K562 (cell line): ENCODE measurements at regions not wholly inside any gene's neighbourhood (a gene's known extent, or its start where the extent isn't known, plus 50 kb on each side); places are given as distances from the start of the nearest gene placed in this dataset.

Source experiments
- ATAC-seq: fragments of 200-7000 bp; cut with Tn5 transposase; 3 replicates; pipeline ENCODE4 v1.9.1; 2020; ENCODE audit warnings: moderate library complexity
- BruUV-seq: library from RNA; stranded (reverse); fragments of 400-500 nt; replicated peaks from 2 replicates; lab custom pipeline; 2021; lab: Mats Ljungman, UMichigan
- CTCF ChIA-PET: fragments of 300-600 bp; formaldehyde crosslinking; extraction: SDS; loops from one replicate; lab custom pipeline; 2021; ENCODE audit warnings: low intra/inter-chr PET ratio; lab: Yijun Ruan, JAX
- POLR2A ChIA-PET: fragments of 300-600, 350-650 bp; sonication (Branson Sonifier 250); formaldehyde crosslinking; extraction: SDS; loops from one replicate; lab custom pipeline; 2021; ENCODE audit warnings: antibody characterized with exemption, inconsistent platforms; lab: Yijun Ruan, JAX
- DNase-seq, 4 experiments: peaks; one replicate each; pipeline versions ENCODE4 v3.0.0 to v3.0.0-alpha.2; 2011 to 2018; ENCODE audit warnings: low spot score in 3 of 4, mixed read lengths in 3 of 4; ENCODE audit errors: extremely low read depth in 1 of 4
- FAIRE-seq: peaks from 2 replicates; lab custom pipeline; 2011; peaks lifted over from hg19 to GRCh38; lab: Jason Lieb, UNC
- H2AFZ ChIP-seq: 2 replicates; pipeline ENCODE4 v1.6.0; 2011; ENCODE audit warnings: low read depth, low read length, control low read depth, inconsistent platforms
- H3K27ac ChIP-seq: fragments of 200-600 bp; 3 replicates; pipeline ENCODE4 v1.8.0; 2011; ENCODE audit warnings: low read depth, mild to moderate bottlenecking, control low read depth, inconsistent platforms, low read length, moderate library complexity, mixed read lengths; ENCODE audit errors: extremely low read depth
- H3K27me3 ChIP-seq, 2 experiments: fragments of 300-600 bp in 1 of 2; 2 replicates in 1 of 2; 3 replicates in 1 of 2; pipeline versions ENCODE4 v1.6.0 to v1.8.0; 2011; ENCODE audit warnings: inconsistent platforms in 2 of 2, low read length in 2 of 2, mild to moderate bottlenecking in 1 of 2, mixed read lengths in 1 of 2, moderate library complexity in 1 of 2; ENCODE audit not compliant: control insufficient read depth in 2 of 2, insufficient read depth in 2 of 2
- H3K36me3 ChIP-seq: fragments of 300-600 bp; 3 replicates; pipeline ENCODE4 v1.8.0; 2011; ENCODE audit warnings: mild to moderate bottlenecking, low read length, inconsistent platforms; ENCODE audit not compliant: control insufficient read depth, insufficient read depth
- H3K4me1 ChIP-seq, 2 experiments: fragments of 200-600 bp in 1 of 2; replicated peaks in 1 of 2; 2 replicates in 1 of 2; 3 replicates in 1 of 2; pipeline versions ENCODE4 v1.5.1 to v1.8.0; 2011; ENCODE audit warnings: inconsistent platforms in 2 of 2, low read length in 2 of 2, mild to moderate bottlenecking in 1 of 2, mixed read lengths in 1 of 2, moderate library complexity in 1 of 2; ENCODE audit not compliant: control insufficient read depth in 2 of 2, insufficient read depth in 2 of 2
- H3K4me2 ChIP-seq: 2 replicates; pipeline ENCODE4 v1.6.1; 2011; ENCODE audit warnings: low read length, control low read depth, inconsistent platforms, mixed read lengths; ENCODE audit not compliant: insufficient read depth
- H3K4me3 ChIP-seq: fragments of 200-600 bp; sonication (generic), shearing (Covaris generic); 2 replicates; pipeline ENCODE4 v1.5.1; 2016; ENCODE audit warnings: control low read depth, inconsistent platforms
- H3K79me2 ChIP-seq: fragments of 200-600 bp; 3 replicates; pipeline ENCODE4 v1.8.0; 2011; ENCODE audit warnings: low read length, inconsistent platforms; ENCODE audit not compliant: control insufficient read depth, insufficient read depth
- H3K9ac ChIP-seq, 2 experiments: 2 replicates each; pipeline versions ENCODE4 v1.6.0 to v1.6.1; 2011; ENCODE audit warnings: low read depth in 2 of 2, low read length in 2 of 2, control low read depth in 1 of 2, inconsistent platforms in 1 of 2, mild to moderate bottlenecking in 1 of 2, mixed read lengths in 1 of 2; ENCODE audit not compliant: insufficient read depth in 1 of 2
- H3K9me1 ChIP-seq: one replicate; pipeline ENCODE4 v1.6.0; 2011; ENCODE audit warnings: inconsistent platforms, mild to moderate bottlenecking, low read length, moderate library complexity; ENCODE audit not compliant: control insufficient read depth, insufficient read depth
- H3K9me3 ChIP-seq: replicated peaks from 2 replicates; pipeline ENCODE4 v1.5.1; 2011; ENCODE audit warnings: low read depth, low read length, inconsistent platforms; ENCODE audit not compliant: control insufficient read depth, insufficient read depth
- H4K20me1 ChIP-seq: replicated peaks from 2 replicates; pipeline ENCODE4 v1.6.1; 2011; ENCODE audit warnings: low read length, inconsistent platforms, mixed read lengths; ENCODE audit not compliant: control insufficient read depth, insufficient read depth
- BRD9 ChIP-seq: fragments of 450-650 bp; IDR thresholded peaks from 2 replicates; pipeline ENCODE4 v1.6.1; 2018; ENCODE audit warnings: low read depth; ENCODE audit not compliant: partially characterized antibody
- ERF ChIP-seq: fragments of 450-650 bp; formaldehyde crosslinking; IDR thresholded peaks from 2 replicates; pipeline ENCODE4 v1.4.0; 2020; ENCODE audit warnings: mild to moderate bottlenecking, mixed read lengths
- GATA2 ChIP-seq: sonication (generic); formaldehyde crosslinking; IDR thresholded peaks from 2 replicates; pipeline ENCODE4 v1.4.0; 2020; ENCODE audit warnings: mild to moderate bottlenecking, missing genetic modification reagents
- MIER1 ChIP-seq: fragments of 450-650 bp; IDR thresholded peaks from 2 replicates; pipeline ENCODE4 v1.6.1; 2016; ENCODE audit warnings: antibody characterized with exemption, mild to moderate bottlenecking, low read depth
- NCOA1 ChIP-seq: fragments of 450-650 bp; IDR thresholded peaks from 2 replicates; pipeline ENCODE4 v1.6.1; 2016; ENCODE audit warnings: low read depth
- NFIX ChIP-seq: fragments of 250-450 bp; sonication (Bioruptor Pico); IDR thresholded peaks from 2 replicates; pipeline ENCODE4 v1.4.0; 2020; ENCODE audit warnings: low read depth, mild to moderate bottlenecking, moderate library complexity
- NRF1 ChIP-seq, 2 experiments: fragments of 450-650 bp; IDR thresholded peaks in 1 of 2; conservative IDR thresholded peaks in 1 of 2; 2 replicates each; pipeline ENCODE4 v1.6.1; 2014; ENCODE audit warnings: mild to moderate bottlenecking in 2 of 2
- OTX1 ChIP-seq: fragments of 450-650 bp; formaldehyde crosslinking; IDR thresholded peaks from 2 replicates; pipeline ENCODE4 v1.4.0; 2022; ENCODE audit warnings: mild to moderate bottlenecking
- PHF20 ChIP-seq: fragments of 450-650 bp; IDR thresholded peaks from 2 replicates; pipeline ENCODE4 v1.6.1; 2018; ENCODE audit not compliant: partially characterized antibody
- POLR2AphosphoS5 ChIP-seq: IDR thresholded peaks from 2 replicates; pipeline ENCODE4 v1.6.1; 2011; ENCODE audit warnings: mild to moderate bottlenecking, low read depth, low read length, moderate library complexity; ENCODE audit not compliant: control insufficient read depth, insufficient read depth
- RBM25 ChIP-seq: fragments of 200-400 bp; formaldehyde crosslinking; IDR thresholded peaks from 2 replicates; pipeline ENCODE4 v1.6.1; 2018; ENCODE audit warnings: low read length, low read depth, moderate library complexity; ENCODE audit not compliant: severe bottlenecking
- SAFB2 ChIP-seq: fragments of 200-400 bp; formaldehyde crosslinking; IDR thresholded peaks from 2 replicates; pipeline ENCODE4 v1.6.1; 2018; ENCODE audit warnings: borderline replicate concordance, low read length, low read depth, moderate library complexity; ENCODE audit not compliant: severe bottlenecking
- YY1 ChIP-seq, 3 experiments: IDR thresholded peaks; 2 replicates each; pipeline ENCODE4 v1.6.1; 2011; ENCODE audit warnings: low read length in 2 of 3, mild to moderate bottlenecking in 2 of 3, moderate library complexity in 2 of 3, borderline replicate concordance in 1 of 3, control low read depth in 1 of 3, low read depth in 1 of 3; ENCODE audit not compliant: insufficient read depth in 3 of 3, insufficient replicate concordance in 2 of 3, control insufficient read depth in 1 of 3, insufficient read length in 1 of 3; ENCODE audit errors: extremely low read depth in 1 of 3
- ZBTB7A ChIP-seq: IDR thresholded peaks from 2 replicates; pipeline ENCODE4 v1.6.1; 2011; ENCODE audit warnings: low read depth, mild to moderate bottlenecking, low read length, moderate library complexity, borderline replicate concordance; ENCODE audit not compliant: control insufficient read depth
- WGBS: fragments of 100-300 bp; shearing (Covaris generic); methylation state at CpG from one replicate; pipeline ENCODE4 v1.1.6; 2016; ENCODE audit warnings: low coverage, mixed read lengths; ENCODE audit not compliant: insufficient coverage; ENCODE audit errors: missing lambda C conversion rate; 5-methylcytosine and 5-hydroxymethylcytosine counted together
- in situ Hi-C: fragments of 300-500 bp; cut with MboI; formaldehyde crosslinking; loops from 4 replicates; pipeline ENCODE4 v1.15.0; 2018; ENCODE audit warnings: inconsistent platforms, mixed read lengths
- intact Hi-C: fragments of 100-400 bp; cut with micrococcal nuclease; formaldehyde crosslinking; loops from 2 replicates; pipeline ENCODE4 v1.14.2; 2022

DNA sequence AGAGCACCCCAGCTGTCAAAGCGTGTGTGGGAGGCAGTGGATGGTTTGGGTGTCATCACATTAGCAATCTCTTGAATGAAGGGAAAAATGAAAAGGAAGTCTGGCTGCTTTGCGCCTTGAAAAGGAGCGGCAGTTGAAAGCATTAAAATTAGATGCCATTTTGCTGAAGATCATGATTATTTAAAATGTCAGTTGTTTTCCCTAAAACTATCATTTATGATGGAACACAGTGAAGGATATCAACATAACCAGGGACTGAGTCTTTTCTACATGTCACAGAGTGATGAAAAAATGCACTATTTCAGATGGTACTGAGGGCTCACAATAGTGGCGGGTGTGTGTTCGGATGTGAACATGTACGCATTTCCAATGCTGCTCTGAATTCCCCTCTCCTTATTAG, 450.2 kb upstream of the CPEB2 start:
- Histone ChIP-seq H3K9me1 (no peaks in the 10 kb centered on the region), H3K4me1 (no peaks in the 10 kb centered on the region), H3K9ac (no peak overlapping the region), H3K9me3 (no peaks in the 10 kb centered on the region), H3K36me3 (no peaks in the 10 kb centered on the region), H3K79me2 (no peaks in the 10 kb centered on the region), H3K27ac (no peak overlapping the region), H3K27me3 (no peaks in the 10 kb centered on the region), H2AFZ (no peak overlapping the region), H3K4me3 (no peak overlapping the region), H4K20me1 (no peaks in the 10 kb centered on the region), H3K4me2 (no peak overlapping the region)
- in situ Hi-C loops, result no loop called here
- ATAC-seq (no peak), FAIRE-seq (no peak), DNase-seq (no peak)
- intact Hi-C loops, result no loop called here
- ChIA-PET POLR2A (no interaction called here), CTCF (no interaction called here)
- TF ChIP-seq OTX1 (CRISPR knock-in tag), result no peak
- no peak for TF ChIP-seq POLR2AphosphoS5
- 0% methylated on average over 6 of the region's 6 CpGs for WGBS
- no TSS peak for BruUV-seq

DNA sequence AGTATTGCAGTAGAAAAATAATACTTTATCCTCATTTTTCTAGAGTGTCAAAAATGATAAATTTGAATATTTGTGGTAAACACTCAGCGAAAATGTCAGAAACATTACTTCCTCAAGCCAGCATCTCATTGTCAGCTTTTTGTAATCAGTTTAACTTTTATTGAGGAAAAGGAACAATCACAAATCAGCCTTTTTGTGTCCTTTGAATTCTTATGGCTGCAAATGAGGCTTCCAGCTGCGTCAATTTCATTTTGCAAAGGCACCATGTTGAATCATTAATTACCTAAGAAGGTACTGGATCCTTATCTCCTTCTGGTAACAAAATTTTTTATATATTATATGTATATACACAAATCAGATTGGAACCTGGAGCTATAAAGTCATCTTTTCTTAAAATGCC, 442.6 kb upstream of the CPEB2 start:
- Histone ChIP-seq H3K9ac (no peak overlapping the region), H4K20me1 (no peaks in the 10 kb centered on the region), H3K27me3 (no peaks in the 10 kb centered on the region), H3K9me1 (no peaks in the 10 kb centered on the region), H3K4me1 (no peaks in the 10 kb centered on the region), H3K27ac (no peak overlapping the region), H3K9me3 (no peaks in the 10 kb centered on the region), H3K36me3 (no peaks in the 10 kb centered on the region), H3K4me3 (no peak overlapping the region), H3K4me2 (no peak overlapping the region), H2AFZ (no peak overlapping the region), H3K79me2 (no peaks in the 10 kb centered on the region)
- WGBS, result 0% methylated on average over 2 of the region's 2 CpGs
- TF ChIP-seq YY1 (IDR thresholded peaks at IDR 0.05; ENCODE audit: borderline replicate concordance in 1 of 3, control insufficient read depth in 1 of 3, extremely low read depth in 1 of 3, insufficient read depth in 3 of 3, insufficient read length in 1 of 3, insufficient replicate concordance in 2 of 3, low read depth in 1 of 3, low read length in 2 of 3) (no peak), BRD9 (no peak), ZBTB7A (no peak), NCOA1 (no peak), NRF1 (conservative IDR thresholded peaks at IDR 0.05 in 1 of 2, IDR thresholded peaks at IDR 0.05 in 1 of 2) (no peak), RBM25 (no peak), SAFB2 (no peak), GATA2 (CRISPR knock-in tag) (no peak), ERF (CRISPR knock-in tag) (no peak), PHF20 (no peak), MIER1 (no peak), NFIX (no peak)
- intact Hi-C loops, result no loop called here
- ATAC-seq (no peak), DNase-seq (no peak), FAIRE-seq (no peak)
- BruUV-seq, result no TSS peak
- in situ Hi-C loops, result no loop called here
- ChIA-PET CTCF (no interaction called here), POLR2A (no interaction called here)
